D721Med (cell line): ENCODE measurements at regions not wholly inside any gene's neighbourhood (a gene's known extent, or its start where the extent isn't known, plus 50 kb on each side); places are given as distances from the start of the nearest gene placed in this dataset.

Source experiments
- DNase-seq: peaks from one replicate; pipeline ENCODE4 v3.0.0; 2011; ENCODE audit warnings: low spot score; ENCODE audit not compliant: insufficient read length
- FAIRE-seq: peaks from 2 replicates; lab custom pipeline; 2011; peaks lifted over from hg19 to GRCh38; lab: Jason Lieb, UNC
- TF ChIP-seq, protein P1 (sequence below): IDR thresholded peaks from 2 replicates; pipeline ENCODE4 v1.5.1; 2012; ENCODE audit warnings: mild to moderate bottlenecking, control low read depth; ENCODE audit not compliant: insufficient read depth; ENCODE audit errors: missing control alignments

DNA sequence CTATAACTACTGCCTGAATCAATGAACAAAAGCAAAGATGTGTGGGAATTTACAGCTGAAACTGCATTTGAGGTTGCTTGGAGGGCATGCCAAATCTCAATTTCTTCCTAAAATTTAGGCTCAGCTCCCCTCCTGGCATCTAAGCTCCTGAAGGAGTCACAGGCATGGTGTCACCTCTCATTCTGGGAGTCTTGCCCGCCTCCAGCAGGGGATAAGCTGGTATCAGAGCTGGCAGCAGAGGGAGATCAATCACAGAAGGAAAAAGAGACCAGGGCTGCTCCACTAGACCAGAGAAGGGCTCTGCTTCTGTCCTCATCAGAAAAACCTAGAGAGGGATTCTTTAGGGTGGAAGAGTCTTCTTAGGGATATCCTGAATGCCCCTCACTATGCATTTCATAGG, 150.4 kb upstream of the SLC6A11 start:
- DNase-seq (no peak), FAIRE-seq (no peak)

DNA sequence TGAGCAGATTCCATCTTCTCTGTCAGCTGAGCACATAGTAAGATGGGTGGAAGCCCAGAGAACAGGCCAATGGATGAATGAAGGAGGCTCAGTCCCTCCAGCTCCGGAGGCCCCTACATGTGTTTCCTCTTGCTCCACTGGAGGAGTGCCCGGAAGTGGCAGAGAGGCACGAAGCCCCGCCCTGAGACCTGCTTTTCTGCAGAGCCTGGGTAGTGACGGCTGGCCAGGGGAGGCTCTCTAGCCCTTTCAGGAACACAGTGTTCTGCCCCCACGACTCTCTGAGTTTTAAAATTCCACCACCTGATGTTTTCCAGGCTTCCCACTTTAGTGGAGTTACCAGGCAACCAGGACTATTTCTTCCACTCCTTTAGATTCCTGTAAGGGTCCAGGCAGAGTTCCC, 149.4 kb upstream of the SLC6A11 start:
- no peak for DNase-seq
- TF ChIP-seq, protein P1, sequence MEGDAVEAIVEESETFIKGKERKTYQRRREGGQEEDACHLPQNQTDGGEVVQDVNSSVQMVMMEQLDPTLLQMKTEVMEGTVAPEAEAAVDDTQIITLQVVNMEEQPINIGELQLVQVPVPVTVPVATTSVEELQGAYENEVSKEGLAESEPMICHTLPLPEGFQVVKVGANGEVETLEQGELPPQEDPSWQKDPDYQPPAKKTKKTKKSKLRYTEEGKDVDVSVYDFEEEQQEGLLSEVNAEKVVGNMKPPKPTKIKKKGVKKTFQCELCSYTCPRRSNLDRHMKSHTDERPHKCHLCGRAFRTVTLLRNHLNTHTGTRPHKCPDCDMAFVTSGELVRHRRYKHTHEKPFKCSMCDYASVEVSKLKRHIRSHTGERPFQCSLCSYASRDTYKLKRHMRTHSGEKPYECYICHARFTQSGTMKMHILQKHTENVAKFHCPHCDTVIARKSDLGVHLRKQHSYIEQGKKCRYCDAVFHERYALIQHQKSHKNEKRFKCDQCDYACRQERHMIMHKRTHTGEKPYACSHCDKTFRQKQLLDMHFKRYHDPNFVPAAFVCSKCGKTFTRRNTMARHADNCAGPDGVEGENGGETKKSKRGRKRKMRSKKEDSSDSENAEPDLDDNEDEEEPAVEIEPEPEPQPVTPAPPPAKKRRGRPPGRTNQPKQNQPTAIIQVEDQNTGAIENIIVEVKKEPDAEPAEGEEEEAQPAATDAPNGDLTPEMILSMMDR = no peak

More for the DNA sequence above, 150.4 kb upstream of the SLC6A11 start:
- TF ChIP-seq, protein P1 = no peak

DNA sequence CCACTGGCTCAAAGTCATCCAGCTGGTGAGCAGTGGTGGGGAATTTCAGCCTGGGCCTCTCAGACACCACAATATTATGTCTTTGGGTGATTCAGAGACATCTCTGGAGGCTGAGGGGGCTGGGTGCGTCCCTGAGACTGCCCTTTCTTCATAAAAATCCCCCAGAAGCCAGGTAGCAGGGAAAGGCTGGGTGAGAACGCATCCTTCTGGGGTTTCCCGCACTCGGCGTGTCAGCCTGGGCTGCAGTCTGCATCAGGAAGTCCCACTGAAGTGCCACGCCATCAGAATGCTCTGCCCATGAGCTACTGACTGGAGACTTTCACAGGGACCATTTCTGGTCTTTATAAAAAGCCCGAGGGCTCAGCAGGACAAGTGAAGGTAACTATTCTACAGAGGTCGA, 148.8 kb upstream of the SLC6A11 start:
- FAIRE-seq (no peak), DNase-seq (no peak)
- TF ChIP-seq, protein P1 = no peak

More for the DNA sequence above, 149.4 kb upstream of the SLC6A11 start:
- no peak for FAIRE-seq

DNA sequence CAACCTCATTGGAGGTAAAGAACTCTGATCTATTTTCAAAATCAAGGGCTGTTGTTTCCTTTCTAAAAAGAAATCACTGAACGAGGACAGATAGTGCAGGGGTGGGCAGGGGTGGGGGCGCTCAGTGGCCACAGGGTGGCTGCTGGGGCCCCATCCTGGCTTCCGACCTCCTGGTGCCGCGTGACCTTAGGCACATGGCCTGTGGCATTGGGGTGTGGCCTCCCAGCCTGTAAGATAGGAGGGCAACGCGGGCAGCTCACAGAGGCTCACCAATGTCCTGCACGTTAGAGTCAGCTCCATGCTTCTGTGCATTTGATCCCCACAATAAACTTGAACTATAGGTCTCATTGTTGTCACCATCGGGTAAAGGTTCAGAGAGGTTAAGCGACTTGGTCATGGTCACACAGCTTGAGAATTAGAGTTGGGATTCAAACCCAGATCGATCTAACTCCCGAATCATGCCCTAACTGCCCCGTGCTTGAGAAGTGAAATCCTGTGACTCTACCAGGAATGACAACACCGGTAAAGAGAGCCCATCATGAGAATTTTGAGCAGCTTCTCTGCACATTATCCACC, 148.0 kb upstream of the SLC6A11 start:
- TF ChIP-seq, protein P1 = no peak
- FAIRE-seq = no peak

DNA sequence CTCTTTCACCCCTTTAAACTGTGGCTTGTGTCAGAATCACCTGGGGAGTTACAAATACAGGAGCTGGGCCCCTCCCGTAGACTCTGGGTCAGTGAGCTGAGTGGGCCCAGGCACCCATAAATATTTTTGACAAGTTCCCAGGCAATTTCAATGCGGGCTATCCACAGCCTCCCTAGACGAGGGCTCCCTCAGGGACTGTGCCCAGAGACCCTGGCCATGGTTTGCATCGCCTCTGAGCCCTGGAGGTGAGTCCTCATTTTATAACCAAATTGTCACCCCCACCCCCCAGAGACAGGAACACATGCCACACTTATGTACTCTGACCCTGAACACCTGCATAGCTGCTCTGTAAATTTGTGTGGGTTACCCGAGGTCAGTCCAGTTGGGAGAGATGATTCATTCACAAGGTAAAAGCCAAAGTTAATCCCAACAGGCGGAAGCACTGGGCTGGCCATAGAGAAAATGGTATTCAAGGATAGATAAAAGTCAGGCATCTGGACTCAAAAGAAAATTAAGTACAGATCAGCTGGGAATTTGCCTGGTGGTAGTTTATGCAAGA, 146.5 kb upstream of the SLC6A11 start:
- TF ChIP-seq, protein P1 = no peak
- no peak for FAIRE-seq

More for the DNA sequence above, 148.0 kb upstream of the SLC6A11 start:
- no peak for DNase-seq

DNA sequence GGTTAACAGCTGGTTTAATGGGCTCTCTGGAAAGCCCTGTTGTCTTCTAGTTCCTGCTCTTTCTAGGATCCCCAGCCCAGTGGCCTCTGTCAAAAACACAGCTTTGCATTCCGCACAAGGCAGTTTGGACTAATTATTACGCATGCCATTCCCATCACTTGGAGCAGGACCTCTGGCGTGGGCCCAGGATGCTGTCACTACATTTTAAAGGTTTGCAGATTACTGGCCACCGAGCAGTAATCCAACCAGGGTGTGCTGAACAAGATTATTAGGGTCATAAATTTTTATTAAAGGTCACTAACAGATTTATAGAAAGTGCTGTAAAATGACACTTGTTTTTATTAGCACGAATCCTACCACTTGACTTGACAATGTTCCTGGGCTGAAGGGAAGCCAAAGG, 143.6 kb upstream of the SLC6A11 start:
- TF ChIP-seq, protein P1 = no peak
- DNase-seq (no peak), FAIRE-seq (no peak)

More for the DNA sequence above, 146.5 kb upstream of the SLC6A11 start:
- no peak for DNase-seq

DNA sequence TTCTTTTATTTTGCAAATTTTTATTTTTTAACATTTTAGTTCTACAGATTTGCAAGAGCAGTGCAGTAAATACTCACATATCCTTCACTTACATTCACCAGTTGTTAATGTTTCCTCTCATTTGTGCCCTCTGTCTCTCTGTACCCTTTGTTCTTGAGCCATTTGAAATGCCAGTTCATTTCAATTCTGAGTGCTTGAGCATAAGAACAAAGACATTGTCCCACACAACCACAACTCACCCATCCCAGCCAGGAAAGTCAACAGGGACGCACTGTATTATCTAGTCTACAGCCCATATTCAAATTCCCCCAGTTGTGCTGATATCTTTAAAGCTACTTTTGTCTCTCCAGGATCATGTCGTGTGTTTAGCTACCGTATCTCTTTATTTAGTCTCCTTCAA, 141.4 kb upstream of the SLC6A11 start:
- TF ChIP-seq, protein P1 = no peak
- FAIRE-seq (no peak), DNase-seq (no peak)
